Nephron (organoid): ENCODE measurements at regions not wholly inside any gene's neighbourhood (a gene's known extent, or its start where the extent isn't known, plus 50 kb on each side); places are given as distances from the start of the nearest gene placed in this dataset.

Experiments
- H3K27ac Mint-ChIP-seq, 3 experiments: 2 replicates each; pipeline ENCODE4 v1.8.0; 2020; ENCODE audit warnings: mixed read lengths in 3 of 3, mild to moderate bottlenecking in 2 of 3, moderate library complexity in 1 of 3
- H3K27me3 Mint-ChIP-seq: 2 replicates; pipeline ENCODE4 v1.8.0; 2021; ENCODE audit warnings: low read depth, mild to moderate bottlenecking, moderate library complexity, mixed read lengths
- H3K36me3 Mint-ChIP-seq: 2 replicates; pipeline ENCODE4 v1.8.0; 2020; ENCODE audit warnings: low read depth, mixed read lengths
- H3K4me1 Mint-ChIP-seq: 2 replicates; pipeline ENCODE4 v1.8.0; 2020; ENCODE audit warnings: mixed read lengths
- H3K4me3 Mint-ChIP-seq, 3 experiments: 2 replicates each; pipeline ENCODE4 v1.8.0; 2020; ENCODE audit warnings: mild to moderate bottlenecking in 3 of 3, mixed read lengths in 3 of 3, moderate library complexity in 2 of 3
- H3K9me3 Mint-ChIP-seq: 2 replicates; pipeline ENCODE4 v1.8.0; 2020; ENCODE audit warnings: mixed read lengths
- TF ChIP-seq, protein P1 (sequence below), 3 experiments: fragments of 200-600 bp; sonication (generic); IDR thresholded peaks; one replicate each; pipeline ENCODE4 v1.5.0; 2021; ENCODE audit warnings: antibody characterized with exemption in 3 of 3; ENCODE audit not compliant: unreplicated experiment in 3 of 3

- no peaks in the 10 kb centered on the region for H3K9me3 Mint-ChIP-seq
- TF ChIP-seq, protein P1, sequence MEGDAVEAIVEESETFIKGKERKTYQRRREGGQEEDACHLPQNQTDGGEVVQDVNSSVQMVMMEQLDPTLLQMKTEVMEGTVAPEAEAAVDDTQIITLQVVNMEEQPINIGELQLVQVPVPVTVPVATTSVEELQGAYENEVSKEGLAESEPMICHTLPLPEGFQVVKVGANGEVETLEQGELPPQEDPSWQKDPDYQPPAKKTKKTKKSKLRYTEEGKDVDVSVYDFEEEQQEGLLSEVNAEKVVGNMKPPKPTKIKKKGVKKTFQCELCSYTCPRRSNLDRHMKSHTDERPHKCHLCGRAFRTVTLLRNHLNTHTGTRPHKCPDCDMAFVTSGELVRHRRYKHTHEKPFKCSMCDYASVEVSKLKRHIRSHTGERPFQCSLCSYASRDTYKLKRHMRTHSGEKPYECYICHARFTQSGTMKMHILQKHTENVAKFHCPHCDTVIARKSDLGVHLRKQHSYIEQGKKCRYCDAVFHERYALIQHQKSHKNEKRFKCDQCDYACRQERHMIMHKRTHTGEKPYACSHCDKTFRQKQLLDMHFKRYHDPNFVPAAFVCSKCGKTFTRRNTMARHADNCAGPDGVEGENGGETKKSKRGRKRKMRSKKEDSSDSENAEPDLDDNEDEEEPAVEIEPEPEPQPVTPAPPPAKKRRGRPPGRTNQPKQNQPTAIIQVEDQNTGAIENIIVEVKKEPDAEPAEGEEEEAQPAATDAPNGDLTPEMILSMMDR (IDR thresholded peaks at IDR 0.05; ENCODE audit: unreplicated experiment in 3 of 3): no peak
- H3K4me1 Mint-ChIP-seq: peaks cover 23% of the 10 kb centered on the region
- no peaks in the 10 kb centered on the region for H3K36me3 Mint-ChIP-seq
- H3K27ac Mint-ChIP-seq: no peak overlapping the region
- no peak overlapping the region for H3K4me3 Mint-ChIP-seq
- H3K27me3 Mint-ChIP-seq: no peaks in the 10 kb centered on the region
These were observed 277.6 kb downstream of the GASK1B start for GRCh38 chr4:157895205-157895604.

DNA sequence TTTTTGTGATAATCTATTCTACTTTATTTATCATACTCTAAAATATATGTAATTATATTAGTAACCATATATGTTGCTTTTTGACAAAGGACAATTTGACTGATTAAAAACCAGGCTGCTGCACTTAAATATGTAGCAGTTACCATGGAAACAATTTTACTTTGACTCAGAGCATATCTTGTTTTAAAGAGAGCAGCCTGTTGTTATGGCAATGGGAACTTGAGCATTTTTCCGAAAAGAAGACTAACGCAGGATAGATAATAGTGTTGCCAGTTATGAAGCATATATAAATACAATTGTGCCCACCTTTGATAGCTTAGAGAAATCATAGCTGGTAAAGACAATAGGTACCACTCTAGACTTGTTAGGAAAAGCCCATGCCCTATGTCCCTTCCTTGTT lies 283.0 kb downstream of the GASK1B start:
- Mint-ChIP-seq H3K36me3 (no peaks in the 10 kb centered on the region), H3K4me3 (no peak overlapping the region), H3K4me1 (peaks cover 17% of the 10 kb centered on the region), H3K27ac (no peak overlapping the region), H3K27me3 (no peaks in the 10 kb centered on the region), H3K9me3 (no peaks in the 10 kb centered on the region)
- TF ChIP-seq, protein P1 (IDR thresholded peaks at IDR 0.05; ENCODE audit: unreplicated experiment in 3 of 3): no peak

DNA sequence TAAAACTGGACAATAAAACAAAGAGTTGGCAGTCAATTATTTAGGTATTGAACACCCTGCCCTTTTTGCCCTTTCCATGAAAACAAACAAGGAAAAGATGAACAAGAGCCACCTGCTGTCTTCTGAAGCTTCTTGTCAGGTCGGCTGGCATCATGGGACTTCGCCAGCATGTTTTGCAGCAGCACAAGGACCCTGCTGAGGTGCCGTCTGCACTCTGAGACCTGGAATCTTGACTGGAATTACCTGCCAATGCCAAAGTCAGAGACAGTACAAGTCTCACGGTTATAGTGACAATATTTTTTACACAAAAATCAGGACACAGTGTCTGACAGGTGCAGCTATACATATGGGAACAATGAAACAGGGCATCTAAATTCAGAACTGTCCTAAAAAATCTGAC lies 284.5 kb downstream of the GASK1B start:
- H3K4me3 Mint-ChIP-seq: no peak overlapping the region
- H3K27me3 Mint-ChIP-seq: no peaks in the 10 kb centered on the region
- TF ChIP-seq, protein P1 (IDR thresholded peaks at IDR 0.05; ENCODE audit: unreplicated experiment in 3 of 3): no peak
- peaks cover 17% of the 10 kb centered on the region for H3K4me1 Mint-ChIP-seq
- no peak overlapping the region for H3K27ac Mint-ChIP-seq
- no peaks in the 10 kb centered on the region for H3K9me3 Mint-ChIP-seq
- no peaks in the 10 kb centered on the region for H3K36me3 Mint-ChIP-seq

DNA sequence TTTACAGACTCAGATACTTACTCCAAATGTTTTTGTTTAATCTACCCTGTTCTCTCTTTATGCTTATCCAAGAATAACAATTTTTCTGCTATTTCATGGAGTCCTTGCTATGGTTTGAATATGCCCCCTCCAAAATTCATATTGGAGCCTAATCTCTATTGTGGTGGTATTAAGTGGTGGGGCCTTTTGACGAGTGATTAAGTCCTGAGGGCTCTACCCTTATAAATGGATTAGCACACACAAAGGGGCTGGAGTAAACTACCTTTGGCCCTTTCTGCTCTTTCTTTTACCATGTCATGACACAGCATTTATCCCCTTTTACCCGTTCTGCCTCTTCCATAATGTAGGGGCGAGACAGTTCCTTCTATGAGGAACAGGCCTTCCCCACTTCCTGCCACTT lies 285.5 kb downstream of the GASK1B start:
- Mint-ChIP-seq H3K27ac (no peak overlapping the region), H3K9me3 (no peaks in the 10 kb centered on the region)

GRCh38 chr4:157886645-157887044 lies 286.2 kb downstream of the GASK1B start:
- H3K36me3 Mint-ChIP-seq: no peaks in the 10 kb centered on the region
- no peaks in the 10 kb centered on the region for H3K27me3 Mint-ChIP-seq
- H3K9me3 Mint-ChIP-seq: no peaks in the 10 kb centered on the region
- TF ChIP-seq, protein P1 (IDR thresholded peaks at IDR 0.05; ENCODE audit: unreplicated experiment in 3 of 3): no peak
- H3K27ac Mint-ChIP-seq: peak overlapping the region in 2 of 3 experiments; percentile 7 to 19
- H3K4me1 Mint-ChIP-seq: peaks cover 17% of the 10 kb centered on the region
- H3K4me3 Mint-ChIP-seq: no peak overlapping the region

More for the DNA sequence above, 285.5 kb downstream of the GASK1B start:
- Mint-ChIP-seq H3K36me3 (no peaks in the 10 kb centered on the region), H3K4me3 (no peak overlapping the region), H3K27me3 (no peaks in the 10 kb centered on the region), H3K4me1 (peaks cover 17% of the 10 kb centered on the region)
- TF ChIP-seq, protein P1 (IDR thresholded peaks at IDR 0.05; ENCODE audit: unreplicated experiment in 3 of 3): no peak

DNA sequence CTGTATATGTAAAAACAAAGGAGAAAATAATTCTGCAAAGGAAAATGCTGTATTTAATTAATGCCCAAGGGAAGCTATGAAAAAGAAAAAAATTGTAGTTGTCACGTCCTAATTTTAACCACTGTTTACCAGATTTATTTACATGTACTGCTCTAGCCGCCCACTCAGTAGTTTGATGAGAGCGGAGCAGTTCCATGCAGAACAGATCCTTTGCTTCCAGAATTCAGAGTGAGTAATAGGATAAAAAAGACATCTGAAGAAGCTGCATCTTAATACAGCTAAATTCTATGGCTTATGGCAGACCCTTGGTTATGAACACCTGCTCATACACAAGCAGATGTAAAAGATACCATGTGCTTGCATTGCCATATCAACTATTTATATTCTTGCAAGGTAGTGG lies 287.0 kb downstream of the GASK1B start:
- TF ChIP-seq, protein P1 (IDR thresholded peaks at IDR 0.05; ENCODE audit: unreplicated experiment in 3 of 3): no peak
- no peak overlapping the region for H3K4me3 Mint-ChIP-seq
- H3K27me3 Mint-ChIP-seq: no peaks in the 10 kb centered on the region
- peaks cover 17% of the 10 kb centered on the region for H3K4me1 Mint-ChIP-seq
- H3K27ac Mint-ChIP-seq: peak overlapping the region in 1 of 3 experiments; percentile 19
- H3K9me3 Mint-ChIP-seq: no peaks in the 10 kb centered on the region
- H3K36me3 Mint-ChIP-seq: no peaks in the 10 kb centered on the region
